SH-SY5Y (cell line): ENCODE measurements at regions not wholly inside any gene's neighbourhood (a gene's known extent, or its start where the extent isn't known, plus 50 kb on each side); places are given as distances from the start of the nearest gene placed in this dataset.

Experiments used
- GATA2 ChIP-seq: IDR thresholded peaks from 2 replicates; pipeline ENCODE4 v1.6.1; 2011; ENCODE audit warnings: mild to moderate bottlenecking, low read depth, low read length
- GATA3 ChIP-seq: IDR thresholded peaks from 2 replicates; pipeline ENCODE4 v1.6.1; 2011; ENCODE audit warnings: low read depth, mild to moderate bottlenecking, low read length, moderate library complexity

GRCh38 chr5:175336781-175337180 is 107.2 kb downstream of the DRD1 start:
- TF ChIP-seq GATA3 (no peak), GATA2 (no peak)
